ENCODE measurements at regions not wholly inside any gene's neighbourhood (a gene's known extent, or its start where the extent isn't known, plus 50 kb on each side); places are given as distances from the start of the nearest gene placed in this dataset.

GRCh38 chr10:118445535-118445934, 103.4 kb upstream of the FAM204A start:
- in situ Hi-C loops (cut with HindIII; ENCODE audit: extremely low pct_ligation_motif_present, low pct_unique_long_range_greater_than_20kb) (loop anchor here (25.0 kb wide), 1 partner anchor 958 kb away; no protein-coding TSS in a partner anchor), intact Hi-C loops (cut with micrococcal nuclease; ENCODE audit: unreplicated experiment) (no loop called here)
- Histone ChIP-seq H2AFZ (ENCODE audit: low read length) (no peak overlapping the region), H3K27ac (ENCODE audit: extremely low read length, insufficient read depth, low read length) (no peak overlapping the region), H3K9me3 (ENCODE audit: low read length) (no peaks in the 10 kb centered on the region), H3K9ac (ENCODE audit: insufficient read depth, low read depth, low read length) (no peak overlapping the region), H3K79me2 (ENCODE audit: insufficient read depth, low read length) (no peaks in the 10 kb centered on the region), H3K36me3 (replicated peaks in 1 of 2; ENCODE audit: control insufficient read depth in 1 of 2, insufficient read depth in 2 of 2, low read length in 2 of 2) (no peaks in the 10 kb centered on the region), H4K20me1 (ENCODE audit: insufficient read depth, low read length) (no peaks in the 10 kb centered on the region), H3K4me1 (ENCODE audit: insufficient read depth, low read length) (no peaks in the 10 kb centered on the region), H3K4me3 (replicated peaks in 1 of 3; ENCODE audit: insufficient read depth in 1 of 3, low read depth in 2 of 3, low read length in 3 of 3) (no peak overlapping the region), H3K4me2 (ENCODE audit: low read depth, low read length) (no peak overlapping the region), H3K27me3 (ENCODE audit: control insufficient read depth in 1 of 2, insufficient read depth in 2 of 2, low read length in 2 of 2) (peaks cover 0 to 34% of the 10 kb centered on the region in 2 experiments; a peak in 2 of 5 replicates)
- DNase-seq (ENCODE audit: low spot score) (no peak), FAIRE-seq (no peak), ATAC-seq (no peak)
- BruUV-seq (replicated peaks): no TSS peak
- CTCF ChIA-PET (ENCODE audit: low intra/inter-chr PET ratio, low total read pairs): no interaction called here
- TF ChIP-seq ZSCAN12 (CRISPR knock-in tag; IDR thresholded peaks at IDR 0.05): no peak
- TF ChIP-seq KLF9 (CRISPR knock-in tag; IDR thresholded peaks at IDR 0.05; ENCODE audit: low read depth): no peak
- no peak for TF ChIP-seq CREBL2 (CRISPR knock-in tag; IDR thresholded peaks at IDR 0.05; ENCODE audit: borderline replicate concordance)
- TF ChIP-seq ATRX (CRISPR knock-in tag; IDR thresholded peaks at IDR 0.05; ENCODE audit: borderline replicate concordance): no peak
- TF ChIP-seq UBTF (CRISPR knock-in tag; IDR thresholded peaks at IDR 0.05): no peak
- TF ChIP-seq AKAP8 (CRISPR knock-in tag; IDR thresholded peaks at IDR 0.05): no peak
- no peak for TF ChIP-seq ZNF747 (CRISPR knock-in tag; IDR thresholded peaks at IDR 0.05; ENCODE audit: borderline replicate concordance)
- POLR2A ChIA-PET: no interaction called here
- WGBS (ENCODE audit: low lambda C conversion rate): 0% methylated on average over 1 of the region's 1 CpG
